CD14-positive monocyte (primary cell): ENCODE measurements at regions not wholly inside any gene's neighbourhood (a gene's known extent, or its start where the extent isn't known, plus 50 kb on each side); places are given as distances from the start of the nearest gene placed in this dataset.

Experiments used
- DNase-seq, 3 donors: peaks; one replicate each; pipeline ENCODE4 v3.0.0-alpha.2; 2011 to 2022
- H2AFZ ChIP-seq: 2 replicates; pipeline ENCODE4 v1.6.0; 2012; ENCODE audit warnings: mild to moderate bottlenecking, low read depth, low read length, inconsistent platforms; ENCODE audit not compliant: insufficient read depth, poor library complexity, severe bottlenecking
- H3K27ac ChIP-seq, 2 donors: 1 replicate in 1 of 2; 2 replicates in 1 of 2; pipeline ENCODE4 v1.5.1; 2012 to 2013; ENCODE audit warnings: low read length in 2 of 2, control low read depth in 1 of 2, inconsistent platforms in 1 of 2, low read depth in 1 of 2, mild to moderate bottlenecking in 1 of 2
- H3K27me3 ChIP-seq, 2 donors: one replicate each; pipeline versions ENCODE4 v1.6.0 to v1.6.1; 2011 to 2013; ENCODE audit warnings: low read length in 2 of 2; ENCODE audit not compliant: control insufficient read depth in 2 of 2, insufficient read depth in 2 of 2
- H3K36me3 ChIP-seq, 2 donors: replicated peaks in 1 of 2; 1 replicate in 1 of 2; 2 replicates in 1 of 2; pipeline versions ENCODE4 v1.5.1 to v1.6.1; 2012 to 2013; ENCODE audit warnings: low read length in 2 of 2, control low read depth in 1 of 2, inconsistent platforms in 1 of 2, mild to moderate bottlenecking in 1 of 2; ENCODE audit not compliant: insufficient read depth in 2 of 2, control insufficient read depth in 1 of 2
- H3K4me1 ChIP-seq, 2 donors: 1 replicate in 1 of 2; 2 replicates in 1 of 2; pipeline versions ENCODE4 v1.5.1 to v1.6.1; 2012 to 2013; ENCODE audit warnings: low read length in 2 of 2, control low read depth in 1 of 2, inconsistent platforms in 1 of 2, mild to moderate bottlenecking in 1 of 2, moderate library complexity in 1 of 2; ENCODE audit not compliant: insufficient read depth in 2 of 2, control insufficient read depth in 1 of 2
- H3K4me2 ChIP-seq: replicated peaks from 2 replicates; pipeline ENCODE3; 2012; ENCODE audit warnings: low read length, moderate library complexity, mild to moderate bottlenecking; ENCODE audit not compliant: poor library complexity, severe bottlenecking; ENCODE audit errors: extremely low read depth
- H3K4me3 ChIP-seq, 3 experiments: fragments of 200-600 bp in 1 of 3; sonication (generic) in 1 of 3; replicated peaks in 1 of 3; 1 replicate in 2 of 3; 2 replicates in 1 of 3; pipeline ENCODE4 v1.5.1; 2011 to 2013; ENCODE audit warnings: low read length in 3 of 3, mild to moderate bottlenecking in 3 of 3, control low read depth in 2 of 3, low read depth in 2 of 3, inconsistent platforms in 1 of 3, moderate library complexity in 1 of 3
- H3K79me2 ChIP-seq: 2 replicates; pipeline ENCODE4 v1.6.0; 2012; ENCODE audit warnings: mild to moderate bottlenecking, control low read depth, inconsistent platforms, low read length, moderate library complexity; ENCODE audit not compliant: insufficient read depth
- H3K9ac ChIP-seq: 2 replicates; pipeline ENCODE4 v1.6.0; 2017; ENCODE audit warnings: low read length, mild to moderate bottlenecking; ENCODE audit not compliant: insufficient read depth, poor library complexity, severe bottlenecking
- H3K9me3 ChIP-seq, 2 donors: replicated peaks in 1 of 2; 1 replicate in 1 of 2; 2 replicates in 1 of 2; pipeline versions ENCODE4 v1.5.1 to v1.6.1; 2012 to 2013; ENCODE audit warnings: low read length in 2 of 2, control low read depth in 1 of 2; ENCODE audit not compliant: control insufficient read depth in 1 of 2, insufficient read depth in 1 of 2
- H4K20me1 ChIP-seq: 2 replicates; pipeline ENCODE4 v1.6.0; 2012; ENCODE audit warnings: mild to moderate bottlenecking, low read length, control low read depth, moderate library complexity; ENCODE audit not compliant: insufficient read depth
- H3K27ac Mint-ChIP-seq, 7 donors: one replicate each; pipeline ENCODE4 v1.8.0; 2020; ENCODE audit warnings: mild to moderate bottlenecking in 7 of 7, mixed read lengths in 7 of 7, moderate library complexity in 6 of 7, inconsistent platforms in 2 of 7
- H3K27me3 Mint-ChIP-seq, 3 donors: one replicate each; pipeline ENCODE4 v1.8.0; 2021 to 2022; ENCODE audit warnings: low read depth in 3 of 3, mild to moderate bottlenecking in 3 of 3, mixed read lengths in 3 of 3, moderate library complexity in 3 of 3, inconsistent platforms in 1 of 3
- H3K36me3 Mint-ChIP-seq, 2 donors: one replicate each; pipeline ENCODE4 v1.8.0; 2020; ENCODE audit warnings: mixed read lengths in 2 of 2, inconsistent platforms in 1 of 2, mild to moderate bottlenecking in 1 of 2
- H3K4me1 Mint-ChIP-seq: one replicate; pipeline ENCODE4 v1.8.0; 2020; ENCODE audit warnings: mild to moderate bottlenecking, mixed read lengths
- H3K4me3 Mint-ChIP-seq, 2 donors: one replicate each; pipeline ENCODE4 v1.8.0; 2020; ENCODE audit warnings: mild to moderate bottlenecking in 2 of 2, mixed read lengths in 2 of 2, moderate library complexity in 1 of 2
- H3K9me3 Mint-ChIP-seq, 7 donors: one replicate each; pipeline ENCODE4 v1.8.0; 2020 to 2022; ENCODE audit warnings: mixed read lengths in 7 of 7, mild to moderate bottlenecking in 6 of 7, moderate library complexity in 6 of 7, inconsistent platforms in 2 of 7
- CTCF ChIP-seq: fragments of 200-600 bp; IDR thresholded peaks from one replicate; pipeline ENCODE4 v1.8.0; 2022; ENCODE audit warnings: antibody characterized with exemption, mild to moderate bottlenecking
- WGBS: methylation state at CpG from one replicate; pipeline ENCODE4 v1.1.5; 2013; ENCODE audit warnings: missing lambda C conversion rate; ENCODE audit not compliant: insufficient coverage; 5-methylcytosine and 5-hydroxymethylcytosine counted together
- intact Hi-C, 2 donors: fragments of 100-400 bp; cut with micrococcal nuclease; formaldehyde crosslinking; loops; one replicate each; pipeline versions ENCODE4 v1.15.0 to v1.15.1; 2023

- H3K27ac Mint-ChIP-seq: no peak overlapping the region
- H3K4me3 Mint-ChIP-seq: no peak overlapping the region
- peaks cover 0 to 48% (median 24%) of the 10 kb centered on the region in 7 donors for H3K9me3 Mint-ChIP-seq
- H3K27ac ChIP-seq: no peak overlapping the region
- no peaks in the 10 kb centered on the region for H3K36me3 ChIP-seq
- H3K36me3 Mint-ChIP-seq: no peaks in the 10 kb centered on the region
- H3K4me1 ChIP-seq: no peaks in the 10 kb centered on the region
- H3K4me1 Mint-ChIP-seq: no peaks in the 10 kb centered on the region
- intact Hi-C loops: no loop called here
- H3K27me3 Mint-ChIP-seq: no peaks in the 10 kb centered on the region
- no peak overlapping the region for H3K9ac ChIP-seq
- no peak overlapping the region for H3K4me2 ChIP-seq
- H3K27me3 ChIP-seq: no peaks in the 10 kb centered on the region
- H2AFZ ChIP-seq: no peak overlapping the region
- DNase-seq: no peak
- no peaks in the 10 kb centered on the region for H4K20me1 ChIP-seq
- no peaks in the 10 kb centered on the region for H3K79me2 ChIP-seq
- no peak overlapping the region for H3K4me3 ChIP-seq
- peaks cover 63 to 65% of the 10 kb centered on the region in 2 donors for H3K9me3 ChIP-seq
- WGBS: 96% methylated on average over 71 of the region's 71 CpGs
- TF ChIP-seq CTCF: no peak
Observed at GRCh38 chr13:18233783-18234299, 947.8 kb downstream of the TUBA3C start.

GRCh38 chr13:18232994-18233782 is 948.4 kb downstream of the TUBA3C start:
- H3K9me3 ChIP-seq: peaks cover 59% of the 10 kb centered on the region in 2 donors
- Mint-ChIP-seq H3K27me3 (no peaks in the 10 kb centered on the region), H3K9me3 (peaks cover 0 to 44% (median 22%) of the 10 kb centered on the region in 7 donors), H3K4me1 (no peaks in the 10 kb centered on the region), H3K27ac (no peak overlapping the region), H3K4me3 (no peak overlapping the region), H3K36me3 (no peaks in the 10 kb centered on the region)
- H3K36me3 ChIP-seq: no peaks in the 10 kb centered on the region
- H3K27ac ChIP-seq: no peak overlapping the region
- H3K79me2 ChIP-seq: no peaks in the 10 kb centered on the region
- no peak overlapping the region for H3K9ac ChIP-seq
- intact Hi-C loops: no loop called here
- DNase-seq: no peak
- H3K27me3 ChIP-seq: no peaks in the 10 kb centered on the region
- H3K4me1 ChIP-seq: no peaks in the 10 kb centered on the region
- 97% methylated on average over 95 of the region's 95 CpGs for WGBS
- no peak overlapping the region for H2AFZ ChIP-seq
- no peak overlapping the region for H3K4me2 ChIP-seq
- no peak for TF ChIP-seq CTCF
- H3K4me3 ChIP-seq: no peak overlapping the region
- no peaks in the 10 kb centered on the region for H4K20me1 ChIP-seq
